ENCODE measurements at regions not wholly inside any gene's neighbourhood (a gene's known extent, or its start where the extent isn't known, plus 50 kb on each side); places are given as distances from the start of the nearest gene placed in this dataset.

DNA sequence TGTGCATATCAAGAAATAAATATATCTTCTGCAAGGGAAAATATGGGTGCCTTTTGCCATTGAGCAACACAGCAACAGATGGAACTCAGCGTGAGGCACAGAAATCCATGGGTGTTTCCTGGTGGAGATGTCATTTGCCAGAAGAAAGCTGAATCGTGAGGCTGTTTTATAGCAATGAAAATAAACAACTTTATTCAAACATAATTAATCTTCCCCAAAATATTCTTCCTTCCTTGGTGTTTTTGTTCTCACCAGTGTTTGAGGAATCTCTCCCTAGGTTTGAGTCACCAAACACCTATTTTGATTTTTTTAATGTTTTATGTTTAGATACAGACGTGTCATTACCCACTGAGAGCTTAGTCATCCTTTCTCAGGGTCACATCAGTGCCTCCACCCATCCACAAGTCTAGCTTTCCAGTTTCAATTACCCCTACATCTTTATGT is 65.8 kb upstream of the PAPPA start:
- H3K4me1 ChIP-seq = peaks cover 0 to 10% (median 8%) of the 10 kb centered on the region in 4 donors
- peak overlapping the region in 2 of 4 donors; percentile 5 to 42 for H3K27ac ChIP-seq
- H3K9me3 ChIP-seq = no peaks in the 10 kb centered on the region
- TF ChIP-seq POLR2A (IDR thresholded peaks at IDR 0.05) (no peak), EP300 (IDR thresholded peaks at IDR 0.05) (no peak), POLR2AphosphoS5 (IDR thresholded peaks at IDR 0.05) (no peak)
- TF ChIP-seq, protein P1, sequence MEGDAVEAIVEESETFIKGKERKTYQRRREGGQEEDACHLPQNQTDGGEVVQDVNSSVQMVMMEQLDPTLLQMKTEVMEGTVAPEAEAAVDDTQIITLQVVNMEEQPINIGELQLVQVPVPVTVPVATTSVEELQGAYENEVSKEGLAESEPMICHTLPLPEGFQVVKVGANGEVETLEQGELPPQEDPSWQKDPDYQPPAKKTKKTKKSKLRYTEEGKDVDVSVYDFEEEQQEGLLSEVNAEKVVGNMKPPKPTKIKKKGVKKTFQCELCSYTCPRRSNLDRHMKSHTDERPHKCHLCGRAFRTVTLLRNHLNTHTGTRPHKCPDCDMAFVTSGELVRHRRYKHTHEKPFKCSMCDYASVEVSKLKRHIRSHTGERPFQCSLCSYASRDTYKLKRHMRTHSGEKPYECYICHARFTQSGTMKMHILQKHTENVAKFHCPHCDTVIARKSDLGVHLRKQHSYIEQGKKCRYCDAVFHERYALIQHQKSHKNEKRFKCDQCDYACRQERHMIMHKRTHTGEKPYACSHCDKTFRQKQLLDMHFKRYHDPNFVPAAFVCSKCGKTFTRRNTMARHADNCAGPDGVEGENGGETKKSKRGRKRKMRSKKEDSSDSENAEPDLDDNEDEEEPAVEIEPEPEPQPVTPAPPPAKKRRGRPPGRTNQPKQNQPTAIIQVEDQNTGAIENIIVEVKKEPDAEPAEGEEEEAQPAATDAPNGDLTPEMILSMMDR (IDR thresholded peaks at IDR 0.05) = no peak
- H3K36me3 ChIP-seq = no peaks in the 10 kb centered on the region
- no peaks in the 10 kb centered on the region for H3K27me3 ChIP-seq
- DNase-seq = no peak
- ATAC-seq (ENCODE audit: low FRiP score in 2 of 2) = peak in 1 of 2 donors; percentile 63
- WGBS, 2 donors = 27 to 43% methylated on average over 3 of the region's 3 CpGs
- no peak overlapping the region for H3K4me3 ChIP-seq

DNA sequence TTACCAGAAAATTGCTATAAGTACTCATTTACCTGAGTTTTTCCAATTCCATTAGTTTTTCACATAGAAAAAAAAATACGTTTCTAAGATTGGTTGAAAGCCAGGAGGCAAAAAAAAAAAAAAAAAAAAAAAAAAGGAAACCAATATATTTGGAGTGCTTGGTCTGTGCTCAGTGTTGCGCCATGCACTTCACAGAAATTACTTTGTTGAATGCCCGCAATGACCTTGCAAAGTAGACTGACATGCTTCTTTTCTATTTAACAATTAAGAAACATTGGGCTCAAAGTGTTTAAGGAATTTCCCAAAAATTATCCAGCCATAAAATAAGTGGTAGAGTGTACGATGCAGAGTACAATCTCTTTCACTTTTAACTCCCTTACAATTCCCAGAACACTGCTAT is 65.2 kb upstream of the PAPPA start:
- no peaks in the 10 kb centered on the region for H3K9me3 ChIP-seq
- H3K4me3 ChIP-seq = no peak overlapping the region
- no peak overlapping the region for H3K27ac ChIP-seq
- no peaks in the 10 kb centered on the region for H3K27me3 ChIP-seq
- H3K36me3 ChIP-seq = no peaks in the 10 kb centered on the region
- DNase-seq (peak in 1 of 2 donors; percentile 58), ATAC-seq (ENCODE audit: low FRiP score in 2 of 2) (no peak)
- peaks cover 0 to 10% (median 8%) of the 10 kb centered on the region in 4 donors for H3K4me1 ChIP-seq
- peak in 1 of 4 donors; percentile 54 for TF ChIP-seq EP300 (IDR thresholded peaks at IDR 0.05)
- no peak for TF ChIP-seq POLR2A (IDR thresholded peaks at IDR 0.05)
- TF ChIP-seq POLR2AphosphoS5 (IDR thresholded peaks at IDR 0.05) = no peak
- TF ChIP-seq, protein P1 (IDR thresholded peaks at IDR 0.05) = no peak
- WGBS, 2 donors = 49 to 65% methylated on average over 4 of the region's 4 CpGs

DNA sequence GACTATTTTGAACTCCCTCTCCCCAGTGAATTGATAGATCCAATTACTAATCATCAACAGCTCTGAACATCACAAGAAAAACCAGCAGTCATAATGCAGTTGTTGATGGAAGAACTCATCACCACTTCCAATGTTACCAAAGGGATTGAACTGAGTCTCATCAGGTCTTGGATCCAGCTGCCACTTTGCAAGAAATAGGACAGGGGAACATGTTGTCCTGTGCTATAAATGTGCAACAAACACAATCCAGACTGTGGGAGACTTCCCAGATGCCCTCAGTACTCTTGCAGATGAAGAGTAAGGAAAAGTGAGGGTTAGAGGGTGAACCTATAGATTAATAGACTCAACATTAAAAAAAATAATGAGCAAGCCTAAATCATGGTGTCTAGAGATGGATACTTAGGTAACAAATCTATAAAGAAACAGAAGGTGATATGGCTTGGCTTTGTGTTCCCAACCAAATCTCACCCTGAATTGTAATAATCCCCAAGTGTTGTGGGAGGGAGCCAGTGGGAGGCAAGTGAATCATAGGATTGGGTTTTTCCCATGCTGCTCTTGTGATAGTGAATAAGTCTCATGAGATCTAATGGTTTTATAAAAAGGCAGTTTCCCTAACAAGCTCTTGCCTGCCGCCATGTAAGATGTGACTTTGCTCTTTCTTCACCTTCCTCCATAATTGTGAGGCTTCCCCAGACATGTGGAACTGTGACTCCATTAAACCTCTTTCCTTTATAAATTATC is 63.4 kb upstream of the PAPPA start:
- Histone ChIP-seq H3K9me3 (no peaks in the 10 kb centered on the region), H3K4me3 (no peak overlapping the region), H3K27me3 (no peaks in the 10 kb centered on the region), H3K36me3 (no peaks in the 10 kb centered on the region), H3K27ac (no peak overlapping the region), H3K4me1 (peaks cover 0 to 10% (median 8%) of the 10 kb centered on the region in 4 donors)
- no peak for ATAC-seq (ENCODE audit: low FRiP score in 2 of 2)
- no peak for DNase-seq
- WGBS, 2 donors = 92 to 100% methylated on average over 1 of the region's 1 CpG
- TF ChIP-seq POLR2A (IDR thresholded peaks at IDR 0.05) (no peak), POLR2AphosphoS5 (IDR thresholded peaks at IDR 0.05) (peak in 1 of 2 donors; percentile 43), EP300 (IDR thresholded peaks at IDR 0.05) (peak in 1 of 4 donors; percentile 7)
- TF ChIP-seq, protein P1 (IDR thresholded peaks at IDR 0.05) = no peak

DNA sequence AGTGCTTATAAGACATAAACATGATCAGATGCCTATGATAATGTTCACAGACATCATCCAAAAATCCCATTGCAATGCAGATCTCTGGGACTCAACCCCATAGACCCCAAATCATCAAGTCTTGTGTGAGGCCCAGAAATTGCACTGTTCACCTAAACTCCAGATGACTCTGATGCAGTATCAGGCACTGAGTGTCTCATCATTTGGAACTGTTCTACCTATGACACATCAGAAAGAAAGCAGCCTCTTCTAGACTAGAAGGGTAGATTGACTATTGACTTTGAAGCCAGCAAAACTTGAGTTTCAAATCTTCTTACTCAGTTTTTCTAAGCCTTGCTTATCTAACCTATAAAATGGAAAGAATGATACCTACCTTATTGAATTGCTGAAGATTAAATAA is 58.7 kb upstream of the PAPPA start:
- H3K4me3 ChIP-seq = no peak overlapping the region
- no peaks in the 10 kb centered on the region for H3K36me3 ChIP-seq
- ATAC-seq (ENCODE audit: low FRiP score in 2 of 2) (peak in 1 of 2 donors; percentile 29), DNase-seq (no peak)
- H3K27me3 ChIP-seq = no peaks in the 10 kb centered on the region
- H3K4me1 ChIP-seq = no peaks in the 10 kb centered on the region
- TF ChIP-seq POLR2AphosphoS5 (IDR thresholded peaks at IDR 0.05) = no peak
- no peak for TF ChIP-seq POLR2A (IDR thresholded peaks at IDR 0.05)
- TF ChIP-seq, protein P1 (IDR thresholded peaks at IDR 0.05) = no peak
- TF ChIP-seq EP300 (IDR thresholded peaks at IDR 0.05) = no peak
- H3K27ac ChIP-seq = no peak overlapping the region
- H3K9me3 ChIP-seq = no peaks in the 10 kb centered on the region

DNA sequence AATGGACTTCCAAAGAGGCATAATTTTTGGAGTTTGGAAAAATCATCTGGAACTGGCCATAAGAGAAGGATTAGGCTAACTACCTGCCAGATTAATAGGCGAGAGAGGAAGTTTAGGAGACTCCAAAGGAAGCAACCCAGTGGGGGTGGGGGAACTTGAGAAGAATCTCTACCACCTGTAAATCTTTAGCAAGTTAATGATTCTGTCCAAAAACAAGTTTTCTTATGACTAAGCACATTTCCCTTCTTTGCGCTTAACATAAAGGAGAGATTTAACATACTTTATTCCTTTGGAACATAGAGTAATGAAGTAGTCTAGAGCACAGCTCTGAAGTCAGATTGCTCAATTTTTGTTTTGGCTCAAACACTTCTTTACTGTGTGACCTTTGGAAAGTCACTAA is 58.2 kb upstream of the PAPPA start:
- Histone ChIP-seq H3K4me3 (no peak overlapping the region), H3K27me3 (no peaks in the 10 kb centered on the region), H3K36me3 (no peaks in the 10 kb centered on the region), H3K27ac (no peak overlapping the region), H3K9me3 (no peaks in the 10 kb centered on the region), H3K4me1 (no peaks in the 10 kb centered on the region)
- no peak for TF ChIP-seq POLR2AphosphoS5 (IDR thresholded peaks at IDR 0.05)
- TF ChIP-seq EP300 (IDR thresholded peaks at IDR 0.05) = no peak
- TF ChIP-seq, protein P1 (IDR thresholded peaks at IDR 0.05) = no peak
- TF ChIP-seq POLR2A (IDR thresholded peaks at IDR 0.05) = no peak
- no peak for ATAC-seq (ENCODE audit: low FRiP score in 2 of 2)
- 82 to 90% methylated on average over 2 of the region's 2 CpGs for WGBS, 2 donors
- no peak for DNase-seq

Measured in upper lobe of left lung (tissue), 6 donors.